Choroid plexus epithelial cell (primary cell): ENCODE measurements at regions not wholly inside any gene's neighbourhood (a gene's known extent, or its start where the extent isn't known, plus 50 kb on each side); places are given as distances from the start of the nearest gene placed in this dataset.

Experiments
- DNase-seq: peaks from one replicate; pipeline ENCODE4 v3.0.0-alpha.2; 2010; ENCODE audit warnings: low read depth
- H3K4me3 ChIP-seq: 2 replicates; pipeline ENCODE4 v1.5.1; 2011; ENCODE audit warnings: low read depth, mild to moderate bottlenecking, control low read depth, low read length, moderate library complexity
- TF ChIP-seq, protein P1 (sequence below): conservative IDR thresholded peaks from 2 replicates; pipeline ENCODE4 v1.5.1; 2011; ENCODE audit warnings: low read depth, mild to moderate bottlenecking, control low read depth, inconsistent platforms, low read length, moderate library complexity

- no peak overlapping the region for H3K4me3 ChIP-seq
- TF ChIP-seq, protein P1, sequence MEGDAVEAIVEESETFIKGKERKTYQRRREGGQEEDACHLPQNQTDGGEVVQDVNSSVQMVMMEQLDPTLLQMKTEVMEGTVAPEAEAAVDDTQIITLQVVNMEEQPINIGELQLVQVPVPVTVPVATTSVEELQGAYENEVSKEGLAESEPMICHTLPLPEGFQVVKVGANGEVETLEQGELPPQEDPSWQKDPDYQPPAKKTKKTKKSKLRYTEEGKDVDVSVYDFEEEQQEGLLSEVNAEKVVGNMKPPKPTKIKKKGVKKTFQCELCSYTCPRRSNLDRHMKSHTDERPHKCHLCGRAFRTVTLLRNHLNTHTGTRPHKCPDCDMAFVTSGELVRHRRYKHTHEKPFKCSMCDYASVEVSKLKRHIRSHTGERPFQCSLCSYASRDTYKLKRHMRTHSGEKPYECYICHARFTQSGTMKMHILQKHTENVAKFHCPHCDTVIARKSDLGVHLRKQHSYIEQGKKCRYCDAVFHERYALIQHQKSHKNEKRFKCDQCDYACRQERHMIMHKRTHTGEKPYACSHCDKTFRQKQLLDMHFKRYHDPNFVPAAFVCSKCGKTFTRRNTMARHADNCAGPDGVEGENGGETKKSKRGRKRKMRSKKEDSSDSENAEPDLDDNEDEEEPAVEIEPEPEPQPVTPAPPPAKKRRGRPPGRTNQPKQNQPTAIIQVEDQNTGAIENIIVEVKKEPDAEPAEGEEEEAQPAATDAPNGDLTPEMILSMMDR = no peak
- peak; percentile 93 for DNase-seq
Measured at GRCh38 chr17:56681561-56682266, 88.2 kb downstream of the NOG start.

GRCh38 chr17:56688151-56688550 lies 94.7 kb downstream of the NOG start:
- no peak overlapping the region for H3K4me3 ChIP-seq
- TF ChIP-seq, protein P1 = no peak

DNA sequence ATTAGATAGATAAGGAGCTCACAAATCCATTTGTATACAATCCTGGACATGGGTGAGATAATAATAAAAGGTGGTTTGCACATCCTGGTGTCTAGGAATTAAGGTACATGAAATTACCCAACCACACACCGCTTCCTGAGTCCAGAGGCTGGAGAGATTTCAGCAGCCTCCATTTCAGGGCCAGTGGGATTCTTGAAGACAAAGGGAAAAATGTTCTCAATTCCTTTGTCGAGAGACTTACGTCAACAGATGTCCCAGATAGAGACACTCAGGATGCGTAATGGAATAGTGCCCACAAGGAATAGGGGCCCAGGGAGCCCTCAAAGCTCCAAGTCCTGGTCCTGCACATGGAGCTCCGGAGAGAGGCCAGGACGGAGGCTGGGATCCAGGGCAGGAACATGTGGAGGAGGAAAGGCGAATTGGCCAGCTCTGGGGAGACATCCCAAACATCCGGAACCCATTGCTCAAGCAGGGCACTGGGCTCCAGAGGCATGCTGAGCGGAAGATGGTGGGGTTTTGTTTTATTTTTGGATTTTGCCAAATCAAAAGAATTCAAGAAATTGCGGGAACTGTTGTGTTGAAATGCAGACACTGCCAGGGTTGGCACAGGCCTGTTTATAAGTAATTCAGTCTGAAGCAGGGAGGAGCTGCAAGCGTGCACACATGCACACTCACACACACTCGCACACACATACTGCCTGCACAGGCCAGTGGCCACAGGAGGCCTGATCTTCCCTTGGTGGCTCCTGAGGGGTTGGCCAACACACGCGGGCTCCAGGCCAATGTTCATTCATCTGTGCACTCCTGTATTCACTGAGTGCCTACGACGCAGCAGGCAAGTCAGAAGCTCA lies 97.2 kb downstream of the NOG start:
- DNase-seq = no peak
- no peak overlapping the region for H3K4me3 ChIP-seq
- TF ChIP-seq, protein P1 = no peak

More at GRCh38 chr17:56688151-56688550, 94.7 kb downstream of the NOG start:
- DNase-seq = no peak

DNA sequence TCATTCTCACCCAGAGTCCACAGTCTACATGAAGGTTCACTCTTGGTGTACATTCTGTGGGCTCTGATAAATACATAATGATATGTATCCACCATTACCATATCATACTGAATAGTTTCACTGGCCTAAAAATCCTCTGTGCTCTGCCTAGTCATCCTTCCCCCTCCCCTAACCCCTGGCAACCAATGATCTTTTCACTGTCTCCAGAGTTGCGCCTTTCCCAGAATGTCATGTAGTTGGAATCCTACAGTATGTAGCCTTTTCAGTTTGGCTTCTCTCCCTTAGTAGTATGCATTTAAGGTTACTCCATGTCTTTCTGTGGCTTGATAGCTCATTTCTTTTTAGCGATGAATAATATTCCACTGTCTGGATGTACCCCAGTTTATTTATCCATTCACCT lies 101.3 kb downstream of the NOG start:
- TF ChIP-seq, protein P1 = no peak
- DNase-seq = no peak
- no peak overlapping the region for H3K4me3 ChIP-seq

GRCh38 chr17:56697190-56697589 lies 103.7 kb downstream of the NOG start:
- no peak for DNase-seq
- no peak overlapping the region for H3K4me3 ChIP-seq
- TF ChIP-seq, protein P1 = no peak

GRCh38 chr17:56699186-56699894 lies 105.8 kb downstream of the NOG start:
- H3K4me3 ChIP-seq = no peak overlapping the region
- TF ChIP-seq, protein P1 = no peak
- DNase-seq = peak; percentile 96
